Astrocyte of the hippocampus (primary cell): ENCODE measurements at regions not wholly inside any gene's neighbourhood (a gene's known extent, or its start where the extent isn't known, plus 50 kb on each side); places are given as distances from the start of the nearest gene placed in this dataset.
A peak's percentile ranks its signal among the peaks of the same experiment; 100 is the strongest.
"Not testable (repeated sequence)": the region's sequence is repeated elsewhere in the genome, so short reads cannot be mapped to it uniquely, and the experiment has no call there.

ENCODE experiments used
- DNase-seq: peaks from one replicate; pipeline ENCODE4 v3.0.0; 2011; ENCODE audit warnings: low read depth, low spot score

DNA sequence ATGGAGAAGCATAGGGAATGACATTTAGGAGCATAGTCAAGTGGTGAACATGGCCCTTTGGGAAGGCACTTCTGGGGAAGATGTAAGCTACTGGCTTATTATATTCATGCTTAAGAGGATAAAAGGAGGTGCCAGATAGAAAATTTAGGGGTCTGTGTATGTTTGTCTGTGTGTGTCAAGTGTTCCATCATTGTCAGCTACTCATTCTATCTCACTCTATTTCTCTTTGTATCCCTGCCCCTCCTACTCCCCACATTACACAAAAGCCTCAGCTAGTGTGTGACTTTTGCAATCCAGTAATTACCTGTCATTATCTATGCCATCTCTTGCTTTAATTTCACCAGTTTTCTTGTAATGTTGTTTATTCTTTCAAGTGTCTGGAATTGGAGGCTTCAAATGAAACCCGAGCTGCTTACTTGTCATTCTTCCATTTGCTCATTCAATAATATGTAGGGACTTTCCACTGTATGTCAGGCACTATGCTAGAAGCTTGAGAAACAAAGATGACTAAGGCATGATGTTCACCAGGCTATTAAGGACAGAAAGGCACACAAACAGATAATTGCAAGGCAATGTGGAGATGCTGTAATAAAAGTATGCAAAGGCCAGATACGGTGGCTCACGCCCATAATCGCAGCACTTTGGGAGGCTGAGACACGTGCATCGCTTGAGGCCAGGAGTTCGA, 229.8 kb upstream of the TEX13C start:
- DNase-seq = peak; percentile 5

DNA sequence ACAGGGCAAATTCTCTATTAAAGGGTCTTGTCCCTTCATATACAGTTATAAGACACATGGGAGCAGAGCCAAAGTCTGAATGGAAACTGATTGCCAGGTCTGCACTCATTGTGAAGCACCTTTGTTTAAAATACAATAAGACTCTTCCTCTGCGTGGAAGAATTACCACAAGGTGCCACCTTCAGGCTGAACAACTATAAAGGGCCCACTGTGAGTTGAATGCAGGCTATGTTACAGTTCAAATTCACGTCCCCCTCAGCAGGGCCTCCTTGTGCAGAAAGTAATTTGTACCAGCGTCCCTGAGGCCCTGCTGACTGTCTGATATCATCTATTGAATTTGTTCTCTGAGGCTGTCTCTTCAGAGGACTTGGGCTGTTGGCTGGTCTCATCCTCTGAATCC, 225.8 kb upstream of the TEX13C start:
- DNase-seq = no peak

- no peak for DNase-seq
These were observed 224.8 kb upstream of the TEX13C start for GRCh38 chrX:125094901-125095300.

- DNase-seq = no peak
These were observed 223.2 kb upstream of the TEX13C start for GRCh38 chrX:125096469-125096868.

GRCh38 chrX:125096870-125097269, 222.8 kb upstream of the TEX13C start:
- no peak for DNase-seq

GRCh38 chrX:125101971-125102755, 217.5 kb upstream of the TEX13C start:
- no peak for DNase-seq

- DNase-seq = no peak
These were observed 216.0 kb upstream of the TEX13C start for GRCh38 chrX:125103693-125104092.

GRCh38 chrX:125108921-125109320, 210.8 kb upstream of the TEX13C start:
- DNase-seq = no peak

GRCh38 chrX:125131164-125131563, 188.5 kb upstream of the TEX13C start:
- peak; percentile 2 for DNase-seq

DNA sequence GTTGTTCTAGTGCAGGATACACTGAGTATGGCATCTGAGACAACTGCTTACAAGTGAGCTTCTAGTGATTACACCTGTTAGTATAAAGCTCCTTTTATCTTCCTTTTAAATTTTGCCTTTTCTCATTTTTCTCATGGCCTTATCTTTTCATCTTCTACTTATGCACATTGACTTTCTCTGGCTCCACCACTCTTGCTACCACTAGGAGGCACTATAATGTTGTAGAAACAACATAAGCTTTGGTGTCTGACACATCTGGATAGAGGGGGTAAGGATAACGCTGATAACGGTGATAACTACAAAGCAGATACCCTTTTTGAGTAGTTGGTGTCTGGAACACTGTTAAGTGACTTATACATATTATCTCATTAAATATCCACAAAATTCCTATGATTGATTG, 187.4 kb upstream of the TEX13C start:
- no peak for DNase-seq

- DNase-seq = no peak
These were observed 182.2 kb upstream of the TEX13C start for GRCh38 chrX:125137521-125137920.

DNA sequence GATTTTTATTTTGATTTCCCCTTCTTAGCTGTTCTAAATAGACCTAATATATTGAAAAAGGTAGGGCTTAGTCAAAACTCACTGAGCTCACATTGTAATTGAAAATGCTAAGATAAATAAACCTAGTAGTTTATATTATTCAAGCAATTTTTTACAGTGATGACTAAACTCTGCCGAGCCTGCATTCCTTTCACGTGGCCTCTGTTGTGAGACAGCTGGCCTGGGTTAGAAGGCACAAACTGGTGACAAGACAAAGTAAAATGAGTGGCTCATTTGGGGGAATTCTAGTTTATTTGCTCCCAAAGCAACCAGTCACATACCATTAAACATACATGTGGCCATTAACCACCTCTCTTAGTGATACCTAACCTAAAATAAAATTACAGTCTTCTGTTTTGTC, 169.4 kb upstream of the TEX13C start:
- DNase-seq = peak; percentile 20

GRCh38 chrX:125151146-125151545, 168.5 kb upstream of the TEX13C start:
- DNase-seq = no peak

GRCh38 chrX:125152011-125152410, 167.7 kb upstream of the TEX13C start:
- no peak for DNase-seq

DNA sequence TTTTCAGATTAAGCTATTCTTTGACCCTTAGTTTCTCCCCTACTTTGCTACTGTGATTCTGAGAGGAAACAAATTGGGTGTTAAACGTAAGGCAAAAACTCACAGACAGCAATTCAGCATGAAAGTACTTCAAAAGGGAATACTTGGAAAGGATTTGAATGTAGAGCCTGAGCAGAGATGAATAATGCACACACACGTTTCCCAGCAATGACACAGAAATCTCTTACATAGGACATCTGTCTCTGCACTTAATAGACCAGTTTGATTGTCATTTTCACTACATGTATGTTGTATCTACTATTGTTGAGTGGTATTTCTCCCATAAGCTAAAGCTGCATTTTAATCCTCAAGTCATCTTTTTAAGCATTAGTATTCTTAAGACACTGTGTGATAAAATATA, 166.1 kb upstream of the TEX13C start:
- DNase-seq = no peak

GRCh38 chrX:125154288-125155257, 165.1 kb upstream of the TEX13C start:
- not testable (repeated sequence) for DNase-seq

- DNase-seq = not testable (repeated sequence)
These were observed 164.2 kb upstream of the TEX13C start for GRCh38 chrX:125155296-125156033.

GRCh38 chrX:125170459-125170858, 149.2 kb upstream of the TEX13C start:
- no peak for DNase-seq

- DNase-seq = no peak
These were observed 147.1 kb upstream of the TEX13C start for GRCh38 chrX:125172531-125172930.

DNA sequence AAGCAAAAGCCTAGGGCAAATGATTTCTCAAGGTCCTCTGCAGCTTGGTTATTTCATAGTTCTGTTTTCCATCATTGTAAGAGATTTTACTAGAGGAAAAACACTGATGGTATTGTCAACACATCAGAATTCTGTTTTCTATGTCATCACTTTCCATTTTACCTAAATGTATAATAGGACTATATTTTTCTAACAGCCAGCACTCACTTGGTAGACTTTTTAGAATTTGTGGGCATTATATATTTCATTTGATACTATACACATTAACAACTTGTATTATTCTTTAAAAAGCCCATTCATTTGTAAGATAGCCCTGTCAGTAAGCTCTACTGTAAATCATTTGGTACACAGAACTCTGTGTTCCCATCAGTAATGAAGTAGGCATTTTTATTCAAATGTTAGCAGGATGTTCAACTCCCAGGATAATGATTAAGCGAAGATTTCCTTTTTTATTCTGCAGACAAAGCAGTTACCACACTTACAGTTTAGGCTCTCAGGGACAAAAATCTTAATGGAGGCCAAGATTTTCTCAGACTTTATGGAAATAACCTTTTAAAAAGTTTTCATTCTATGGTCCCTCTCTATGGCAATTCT, 143.6 kb upstream of the TEX13C start:
- DNase-seq = no peak

DNA sequence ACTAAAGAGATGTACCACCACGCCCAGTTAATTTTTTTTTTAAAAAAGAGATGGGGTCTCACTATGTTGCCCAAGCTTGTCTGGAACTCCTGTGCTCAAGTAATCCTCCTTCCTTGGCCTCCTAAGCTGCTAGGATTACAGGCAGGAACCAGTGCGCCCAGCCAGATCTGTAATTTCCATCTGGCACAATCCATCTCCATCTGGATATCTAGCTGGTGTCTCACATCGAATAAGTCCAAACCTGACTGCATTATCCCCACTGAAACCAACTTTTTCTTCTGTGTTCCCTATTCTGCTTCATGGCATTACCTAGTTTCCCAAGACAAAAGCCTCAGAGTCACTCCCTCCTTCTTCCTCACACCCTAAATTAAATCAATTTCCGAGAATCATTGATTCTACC, 125.8 kb upstream of the TEX13C start:
- DNase-seq = no peak
